ENCODE measurements at regions not wholly inside any gene's neighbourhood (a gene's known extent, or its start where the extent isn't known, plus 50 kb on each side); places are given as distances from the start of the nearest gene placed in this dataset.
"Not testable (repeated sequence)": the region's sequence is repeated elsewhere in the genome, so short reads cannot be mapped to it uniquely, and the experiment has no call there.

DNA sequence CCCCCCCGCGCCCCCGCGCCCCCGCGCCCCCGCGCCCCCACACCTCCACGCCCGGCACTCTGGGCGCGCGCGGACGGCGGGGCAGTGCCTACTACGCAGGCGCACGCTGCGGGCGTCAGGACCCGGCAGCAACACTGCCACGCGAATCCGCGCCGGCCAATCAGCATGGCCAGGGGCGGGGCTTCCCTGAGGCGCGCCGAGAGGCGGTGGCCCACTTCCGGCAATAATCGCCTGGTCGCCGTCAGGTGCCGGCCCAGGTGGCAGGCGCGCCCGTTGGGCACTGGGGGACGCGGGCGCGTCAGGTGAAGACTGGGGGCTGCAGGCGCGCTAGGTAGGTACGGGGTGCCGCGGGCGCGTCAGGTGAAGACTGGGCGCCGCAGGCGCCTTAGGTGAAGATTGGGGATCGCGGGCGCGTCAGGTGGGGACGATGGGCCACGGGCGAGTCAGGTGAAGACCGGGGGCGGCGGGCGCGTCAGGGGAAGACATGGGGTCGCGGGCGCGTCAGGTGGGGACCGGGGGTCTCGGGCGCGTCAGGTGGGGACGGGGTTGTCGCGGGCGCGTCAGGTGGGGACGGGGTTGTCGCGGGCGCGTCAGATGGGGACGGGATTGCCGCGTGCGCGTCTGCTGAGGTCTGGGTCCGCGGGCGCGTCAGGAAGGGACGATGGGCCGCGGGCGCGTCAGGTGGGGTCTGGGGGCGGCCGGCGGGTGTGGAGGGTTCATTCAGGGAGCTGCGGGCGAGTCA is 219.1 kb downstream of the RTP5 start:
- TF ChIP-seq, protein P1, sequence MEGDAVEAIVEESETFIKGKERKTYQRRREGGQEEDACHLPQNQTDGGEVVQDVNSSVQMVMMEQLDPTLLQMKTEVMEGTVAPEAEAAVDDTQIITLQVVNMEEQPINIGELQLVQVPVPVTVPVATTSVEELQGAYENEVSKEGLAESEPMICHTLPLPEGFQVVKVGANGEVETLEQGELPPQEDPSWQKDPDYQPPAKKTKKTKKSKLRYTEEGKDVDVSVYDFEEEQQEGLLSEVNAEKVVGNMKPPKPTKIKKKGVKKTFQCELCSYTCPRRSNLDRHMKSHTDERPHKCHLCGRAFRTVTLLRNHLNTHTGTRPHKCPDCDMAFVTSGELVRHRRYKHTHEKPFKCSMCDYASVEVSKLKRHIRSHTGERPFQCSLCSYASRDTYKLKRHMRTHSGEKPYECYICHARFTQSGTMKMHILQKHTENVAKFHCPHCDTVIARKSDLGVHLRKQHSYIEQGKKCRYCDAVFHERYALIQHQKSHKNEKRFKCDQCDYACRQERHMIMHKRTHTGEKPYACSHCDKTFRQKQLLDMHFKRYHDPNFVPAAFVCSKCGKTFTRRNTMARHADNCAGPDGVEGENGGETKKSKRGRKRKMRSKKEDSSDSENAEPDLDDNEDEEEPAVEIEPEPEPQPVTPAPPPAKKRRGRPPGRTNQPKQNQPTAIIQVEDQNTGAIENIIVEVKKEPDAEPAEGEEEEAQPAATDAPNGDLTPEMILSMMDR (IDR thresholded peaks at IDR 0.05) = no peak
- Histone ChIP-seq H3K27me3 (ENCODE audit: control insufficient read depth in 1 of 2, insufficient read depth in 2 of 2, low read length in 2 of 2) (no peaks in the 10 kb centered on the region), H3K27ac (ENCODE audit: low read depth in 1 of 2, low read length in 2 of 2) (no peak overlapping the region), H3K9me3 (ENCODE audit: control insufficient read depth in 1 of 2, insufficient read depth in 1 of 2, low read length in 2 of 2) (no peaks in the 10 kb centered on the region), H3K4me3 (ENCODE audit: low read length) (peak overlapping the region; percentile 59), H3K4me1 (ENCODE audit: insufficient read depth, low read length) (peaks cover 26% of the 10 kb centered on the region), H3K36me3 (ENCODE audit: insufficient read depth, low read length) (no peaks in the 10 kb centered on the region)
- H3K27ac Mint-ChIP-seq = peak overlapping the region; percentile 97
- peaks cover 33% of the 10 kb centered on the region for H3K4me1 Mint-ChIP-seq (ENCODE audit: low read depth)
- POLR2A ChIA-PET = no interaction called here
- no peaks in the 10 kb centered on the region for H3K27me3 Mint-ChIP-seq
- H3K36me3 Mint-ChIP-seq (ENCODE audit: low read depth) = peaks cover 12% of the 10 kb centered on the region
- intact Hi-C loops (cut with DNase I, micrococcal nuclease) = loop anchor here (5.0 kb wide), 2 partner anchors 56 to 351 kb away; no protein-coding TSS in a partner anchor
- H3K9me3 Mint-ChIP-seq = no peaks in the 10 kb centered on the region
- peak; percentile 95 for ATAC-seq (ENCODE audit: poor library complexity)
- peak; percentile 84 to 96 (median 92) for DNase-seq
- CTCF ChIA-PET = no interaction called here
- H3K4me3 Mint-ChIP-seq = peak overlapping the region; percentile 97

DNA sequence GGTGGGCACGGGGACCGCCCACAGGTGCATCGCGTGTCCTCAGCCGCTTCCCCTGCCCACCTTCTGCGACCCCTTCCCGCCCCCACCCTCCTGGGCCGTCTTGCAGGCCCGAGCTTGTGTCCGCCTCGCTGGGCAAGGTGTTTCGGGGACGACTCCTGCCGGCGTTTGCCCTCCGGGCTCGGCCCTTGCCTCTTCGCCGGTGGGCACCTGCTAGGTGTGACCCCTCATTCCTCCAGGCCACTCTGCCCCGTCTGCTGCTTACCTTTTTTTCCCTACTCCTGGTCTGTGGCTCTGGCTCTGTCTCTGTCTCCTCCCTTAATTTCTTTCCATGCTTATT is 219.7 kb downstream of the RTP5 start:
- Mint-ChIP-seq H3K4me3 (peak overlapping the region; percentile 78), H3K4me1 (ENCODE audit: low read depth) (peaks cover 38% of the 10 kb centered on the region), H3K27ac (peak overlapping the region; percentile 97), H3K36me3 (ENCODE audit: low read depth) (peaks cover 17% of the 10 kb centered on the region)
- intact Hi-C loops (cut with DNase I, micrococcal nuclease) = loop anchor here (5.0 kb wide), 2 partner anchors 57 to 352 kb away; no protein-coding TSS in a partner anchor
- H3K27me3 ChIP-seq (ENCODE audit: control insufficient read depth in 1 of 2, insufficient read depth in 2 of 2, low read length in 2 of 2); DNase-seq; H3K9me3 ChIP-seq (ENCODE audit: control insufficient read depth in 1 of 2, insufficient read depth in 1 of 2, low read length in 2 of 2); H3K27ac ChIP-seq (ENCODE audit: low read depth in 1 of 2, low read length in 2 of 2); H3K27me3 Mint-ChIP-seq; ATAC-seq (ENCODE audit: poor library complexity); POLR2A ChIA-PET; CTCF ChIA-PET; H3K9me3 Mint-ChIP-seq; H3K36me3 ChIP-seq (ENCODE audit: insufficient read depth, low read length): not testable (repeated sequence)
- Histone ChIP-seq H3K4me1 (ENCODE audit: insufficient read depth, low read length) (peaks cover 26% of the 10 kb centered on the region), H3K4me3 (ENCODE audit: low read length) (peak overlapping the region; percentile 59)

DNA sequence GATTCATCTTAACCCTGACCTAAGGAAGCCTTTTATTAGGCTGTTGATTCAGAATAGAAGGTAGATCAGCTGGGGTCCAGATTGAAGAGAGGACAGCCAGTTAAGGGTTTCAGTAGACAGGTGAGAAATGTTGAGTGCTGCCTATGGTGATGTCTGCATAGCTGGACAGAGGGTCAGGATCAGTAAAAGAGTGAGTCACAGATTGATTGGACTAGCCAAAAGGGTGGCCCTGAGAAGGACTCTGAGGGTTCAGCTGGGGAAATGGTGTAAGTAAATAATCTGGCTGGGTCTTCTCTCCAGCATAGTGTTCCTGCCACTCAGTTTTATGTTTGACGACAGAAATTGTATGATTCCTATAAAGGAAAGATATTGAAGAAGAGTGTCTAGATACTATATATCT is 227.7 kb downstream of the RTP5 start:
- H3K36me3 Mint-ChIP-seq (ENCODE audit: low read depth) = peaks cover 65% of the 10 kb centered on the region
- DNase-seq; H3K27me3 ChIP-seq (ENCODE audit: control insufficient read depth in 1 of 2, insufficient read depth in 2 of 2, low read length in 2 of 2); ATAC-seq (ENCODE audit: poor library complexity); H3K4me3 Mint-ChIP-seq; H3K9me3 ChIP-seq (ENCODE audit: control insufficient read depth in 1 of 2, insufficient read depth in 1 of 2, low read length in 2 of 2); H3K27ac ChIP-seq (ENCODE audit: low read depth in 1 of 2, low read length in 2 of 2); H3K4me3 ChIP-seq (ENCODE audit: low read length); CTCF ChIA-PET; H3K27ac Mint-ChIP-seq; intact Hi-C loops (cut with DNase I, micrococcal nuclease); H3K4me1 ChIP-seq (ENCODE audit: insufficient read depth, low read length); POLR2A ChIA-PET; H3K9me3 Mint-ChIP-seq; H3K27me3 Mint-ChIP-seq: not testable (repeated sequence)
- peaks cover 36% of the 10 kb centered on the region for H3K36me3 ChIP-seq (ENCODE audit: insufficient read depth, low read length)
- H3K4me1 Mint-ChIP-seq (ENCODE audit: low read depth) = peaks cover 33% of the 10 kb centered on the region

DNA sequence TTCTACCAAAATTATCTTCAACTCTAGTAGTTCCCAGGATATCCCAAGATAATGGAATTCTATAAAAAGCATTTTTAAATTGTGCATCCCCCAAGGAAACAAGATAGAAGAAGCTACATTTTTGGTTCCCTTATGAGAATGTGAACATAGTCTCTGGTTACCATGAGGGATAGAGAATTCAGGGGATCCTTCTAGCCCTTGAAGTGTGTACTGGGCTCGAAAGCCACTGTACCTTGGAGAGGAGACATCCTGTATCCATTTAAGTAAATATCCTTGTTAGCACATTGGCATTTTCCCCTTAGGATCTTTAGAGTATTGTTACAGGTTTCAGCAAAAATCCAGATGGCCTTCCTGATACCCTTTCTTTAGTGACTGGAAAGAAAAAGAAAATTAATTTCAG is 228.5 kb downstream of the RTP5 start:
- peaks cover 36% of the 10 kb centered on the region for H3K36me3 ChIP-seq (ENCODE audit: insufficient read depth, low read length)
- TF ChIP-seq, protein P1 (IDR thresholded peaks at IDR 0.05) = no peak
- ChIA-PET POLR2A (no interaction called here), CTCF (no interaction called here)
- no peaks in the 10 kb centered on the region for H3K27me3 ChIP-seq (ENCODE audit: control insufficient read depth in 1 of 2, insufficient read depth in 2 of 2, low read length in 2 of 2)
- Mint-ChIP-seq H3K9me3 (no peaks in the 10 kb centered on the region), H3K27me3 (no peaks in the 10 kb centered on the region), H3K27ac (no peak overlapping the region), H3K36me3 (ENCODE audit: low read depth) (peaks cover 67% of the 10 kb centered on the region), H3K4me1 (ENCODE audit: low read depth) (peaks cover 33% of the 10 kb centered on the region), H3K4me3 (no peak overlapping the region)
- H3K27ac ChIP-seq (ENCODE audit: low read depth in 1 of 2, low read length in 2 of 2) = no peak overlapping the region
- H3K9me3 ChIP-seq (ENCODE audit: control insufficient read depth in 1 of 2, insufficient read depth in 1 of 2, low read length in 2 of 2) = no peaks in the 10 kb centered on the region
- no peak for DNase-seq
- no peak overlapping the region for H3K4me3 ChIP-seq (ENCODE audit: low read length)
- no peak for ATAC-seq (ENCODE audit: poor library complexity)
- H3K4me1 ChIP-seq (ENCODE audit: insufficient read depth, low read length) = peaks cover 2% of the 10 kb centered on the region
- intact Hi-C loops (cut with DNase I, micrococcal nuclease) = no loop called here

Measured in CD4-positive, alpha-beta T cell (primary cell).